Activated CD4-positive, CD25-positive, alpha-beta regulatory T cell treated with anti-CD3 and anti-CD28 coated beads, Interleukin-2, amount 50 U/mL, for 24 hours (primary cell): ENCODE measurements at regions not wholly inside any gene's neighbourhood (a gene's known extent, or its start where the extent isn't known, plus 50 kb on each side); places are given as distances from the start of the nearest gene placed in this dataset.
"Not testable (repeated sequence)": the region's sequence is repeated elsewhere in the genome, so short reads cannot be mapped to it uniquely, and the experiment has no call there.

ENCODE experiments used
- ATAC-seq, 2 donors: fragments of 150-1000 bp; cut with Tn5 transposase; one replicate each; pipeline ENCODE4 v1.10.0; 2021; ENCODE audit warnings: mild to moderate bottlenecking in 1 of 2, moderate library complexity in 1 of 2

DNA sequence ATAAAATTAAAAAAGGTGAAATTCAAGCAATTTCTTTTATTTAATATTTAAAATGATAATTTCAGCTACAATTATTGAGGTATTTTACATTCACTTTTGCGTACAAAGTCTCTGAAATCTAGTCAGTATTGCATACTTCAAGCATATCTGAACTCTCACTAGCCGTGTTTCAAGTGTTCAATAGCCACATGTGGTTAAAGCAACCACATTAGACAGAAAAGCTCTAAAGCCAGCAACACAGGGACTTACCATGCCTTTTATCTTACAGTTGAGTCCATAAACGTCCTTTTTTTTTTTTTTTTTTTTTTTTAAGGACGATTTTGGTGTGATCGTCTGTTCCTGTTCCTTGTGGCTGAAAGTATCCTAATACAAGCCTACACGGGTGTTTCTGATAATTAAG lies 257.0 kb upstream of the RGMA start:
- no peak for ATAC-seq

DNA sequence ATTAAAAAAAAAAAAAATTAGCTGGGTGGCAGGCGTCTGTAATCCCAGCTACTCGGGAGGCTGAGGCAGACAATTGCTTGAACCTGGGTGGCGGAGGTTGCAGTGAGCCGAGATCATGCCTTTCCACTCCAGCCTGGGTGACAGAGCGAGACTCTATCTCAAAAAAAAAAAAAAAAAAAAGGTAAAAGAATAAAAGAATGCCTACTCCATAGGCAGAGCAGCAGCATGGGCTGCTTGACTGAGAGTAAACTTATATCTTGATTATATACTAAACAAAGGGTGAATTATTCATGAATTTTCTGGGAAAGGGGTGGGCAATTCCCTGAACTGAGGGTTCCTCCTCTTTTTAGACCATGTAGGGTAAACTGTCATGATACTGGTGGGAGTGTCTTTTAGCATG lies 254.4 kb upstream of the RGMA start:
- ATAC-seq = not testable (repeated sequence)

DNA sequence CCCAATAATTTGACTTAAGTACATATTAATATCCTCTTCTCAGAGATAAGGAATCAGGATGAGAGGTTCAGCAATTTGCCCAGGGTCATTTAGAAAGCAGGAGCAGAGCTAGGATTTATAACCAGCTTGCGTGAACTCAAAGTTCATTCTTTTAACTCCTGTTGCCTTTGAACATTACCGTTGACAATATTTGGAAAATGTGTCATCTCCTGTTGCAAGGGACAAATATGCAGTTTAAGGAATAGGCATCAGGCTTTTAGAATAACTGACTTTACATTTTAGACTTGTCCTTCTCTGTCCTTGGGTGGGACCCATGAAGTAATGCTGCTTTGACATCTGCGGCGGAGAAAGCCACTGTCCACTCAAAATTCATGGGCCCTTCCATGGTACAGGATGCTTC lies 252.2 kb upstream of the RGMA start:
- no peak for ATAC-seq

DNA sequence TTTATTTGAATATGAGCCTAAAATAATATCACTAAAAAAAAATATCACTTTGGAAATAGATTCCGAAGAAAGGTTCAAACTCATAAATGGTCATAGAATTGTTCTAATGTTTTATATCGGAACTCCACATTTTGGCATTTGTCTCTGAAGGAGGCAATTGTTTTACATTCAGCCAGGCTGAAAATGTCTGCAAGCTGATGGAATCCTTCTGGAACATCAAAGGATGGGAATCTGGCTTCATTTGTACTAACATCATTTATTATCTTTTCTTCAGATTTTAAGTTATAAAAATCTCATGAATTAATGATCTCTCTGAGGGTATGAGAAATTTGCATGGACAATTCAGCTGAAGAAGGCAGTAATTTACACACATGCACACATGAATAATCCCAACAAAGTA lies 251.4 kb upstream of the RGMA start:
- ATAC-seq = no peak

DNA sequence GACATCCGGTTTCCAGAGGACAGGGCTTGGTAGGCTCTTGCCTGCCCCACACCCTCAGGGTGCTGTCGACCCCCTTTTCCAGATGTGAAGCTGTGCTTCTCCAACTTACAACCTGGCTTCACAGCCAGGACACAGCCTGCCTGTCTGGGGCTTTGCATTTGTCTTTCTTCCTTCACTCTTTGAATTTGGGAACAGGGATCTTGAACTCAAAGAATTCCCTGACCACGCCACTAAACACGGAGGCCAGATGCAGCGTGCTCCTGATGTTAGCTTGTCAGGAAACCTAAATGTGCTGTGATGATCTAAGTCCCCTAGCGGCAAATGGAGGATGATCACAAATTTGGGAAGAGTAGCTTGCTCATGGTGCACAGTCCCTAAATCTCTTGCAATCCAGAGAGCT lies 244.8 kb upstream of the RGMA start:
- ATAC-seq = no peak

DNA sequence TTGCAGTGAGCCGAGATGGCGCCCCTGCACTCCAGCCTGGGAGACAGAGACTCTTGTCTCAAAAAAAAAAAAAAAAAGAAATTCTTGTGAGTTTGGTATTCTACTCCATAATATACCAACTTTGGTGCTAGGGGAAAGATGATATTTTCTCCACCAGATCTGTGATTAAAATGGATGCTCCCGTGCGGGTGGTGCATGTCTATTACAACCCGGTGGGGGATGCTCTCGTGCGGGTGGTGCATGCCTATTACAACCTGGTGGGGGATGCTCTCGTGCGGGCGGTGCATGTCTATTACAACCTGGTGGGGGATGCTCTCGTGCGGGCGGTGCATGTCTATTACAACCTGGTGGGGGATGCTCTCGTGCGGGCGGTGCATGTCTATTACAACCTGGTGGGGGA lies 244.1 kb upstream of the RGMA start:
- not testable (repeated sequence) for ATAC-seq

DNA sequence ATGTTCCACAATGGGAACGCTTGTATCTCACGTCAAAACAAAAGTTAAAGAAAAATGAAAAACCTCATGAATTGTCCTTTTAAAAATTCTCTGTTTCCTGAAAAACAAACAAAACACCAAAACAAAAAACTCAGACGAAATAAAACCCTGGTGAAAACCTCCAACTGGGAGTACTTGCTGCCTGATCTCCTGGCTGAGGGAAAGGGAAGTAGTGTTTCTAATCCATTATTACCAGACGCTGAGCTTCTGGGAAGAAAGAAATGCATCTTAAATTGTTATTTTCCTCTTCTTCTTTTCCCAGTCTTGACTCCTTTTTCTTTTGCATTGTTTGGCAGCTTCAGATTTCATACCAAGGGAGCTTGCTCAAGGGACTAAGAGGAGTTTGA lies 243.2 kb upstream of the RGMA start:
- no peak for ATAC-seq

DNA sequence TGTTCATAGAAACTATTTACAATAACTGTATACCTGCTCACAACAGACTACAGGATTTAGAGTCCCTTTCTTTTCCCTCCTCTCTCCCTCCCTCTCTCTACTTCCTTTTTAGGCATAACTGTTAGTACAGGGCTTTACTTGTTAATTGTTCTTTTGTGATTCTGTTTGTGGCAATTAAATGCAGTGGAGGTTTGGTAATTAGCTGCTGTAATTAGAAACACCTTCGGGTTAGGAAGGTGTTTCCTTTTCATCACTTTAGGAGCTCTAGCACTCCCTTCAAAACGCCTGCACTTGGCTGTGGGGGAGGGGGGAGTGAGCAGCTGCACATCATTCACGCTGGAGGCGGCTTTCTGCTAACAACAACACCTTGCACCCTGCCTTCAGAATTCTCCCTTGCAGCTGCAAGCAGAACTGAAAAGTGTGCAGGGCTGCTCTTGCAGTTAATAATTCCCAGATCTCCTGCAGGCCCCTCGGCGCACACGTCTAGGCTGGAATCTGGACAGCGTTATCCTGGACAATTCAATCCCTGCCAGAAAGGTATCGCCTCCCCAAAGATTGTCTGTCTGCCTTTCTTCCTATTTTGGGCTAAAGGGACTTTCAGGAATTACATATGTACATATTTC lies 242.6 kb upstream of the RGMA start:
- no peak for ATAC-seq

DNA sequence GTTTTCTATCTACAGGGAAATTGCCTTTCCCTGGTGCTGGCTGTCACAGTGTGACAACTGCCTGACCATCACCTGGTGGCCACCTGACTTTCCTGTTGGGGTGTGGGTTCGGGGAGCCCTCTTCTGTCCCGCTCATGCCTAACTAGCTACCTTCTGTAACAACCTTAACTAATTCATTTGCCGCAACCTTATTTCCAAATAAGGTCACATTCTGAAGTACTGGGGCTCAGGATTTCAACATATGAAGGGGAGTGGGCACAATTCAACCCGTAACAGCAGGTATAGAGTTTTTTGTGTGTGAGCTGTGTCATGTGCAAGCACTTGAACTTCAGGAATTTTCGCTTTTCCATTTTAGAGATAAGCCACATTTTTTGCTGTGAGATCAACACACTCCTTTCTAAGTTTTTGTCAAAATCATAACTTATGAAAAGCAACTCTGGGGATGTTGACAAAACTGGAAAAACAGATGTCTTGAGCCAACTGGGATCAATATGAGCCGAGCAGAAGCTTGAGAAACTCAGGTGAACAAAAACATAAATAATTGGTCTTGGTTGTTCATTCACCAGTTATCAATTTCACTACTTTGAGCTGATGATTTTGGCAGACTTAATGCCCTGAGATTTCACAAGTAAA lies 242.0 kb upstream of the RGMA start:
- ATAC-seq = no peak

DNA sequence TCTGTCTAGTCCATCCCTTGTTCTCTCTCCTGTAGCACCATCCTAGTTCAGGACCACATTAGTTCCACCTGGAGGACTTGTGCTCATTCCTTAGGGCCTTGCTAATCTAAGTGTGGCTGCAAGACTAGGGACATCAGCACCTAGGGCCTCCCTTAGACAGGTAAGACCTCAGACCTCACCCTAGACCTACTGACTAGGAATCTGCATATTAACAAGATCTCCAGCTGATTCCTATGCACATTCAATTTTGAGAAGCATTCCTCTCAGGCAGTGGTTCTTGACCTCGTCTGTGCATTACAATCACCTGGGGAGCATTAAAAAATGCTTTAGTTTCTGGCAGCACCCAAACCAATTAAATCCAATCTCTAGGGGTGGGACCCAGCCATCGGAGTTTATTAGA lies 238.4 kb upstream of the RGMA start:
- no peak for ATAC-seq

DNA sequence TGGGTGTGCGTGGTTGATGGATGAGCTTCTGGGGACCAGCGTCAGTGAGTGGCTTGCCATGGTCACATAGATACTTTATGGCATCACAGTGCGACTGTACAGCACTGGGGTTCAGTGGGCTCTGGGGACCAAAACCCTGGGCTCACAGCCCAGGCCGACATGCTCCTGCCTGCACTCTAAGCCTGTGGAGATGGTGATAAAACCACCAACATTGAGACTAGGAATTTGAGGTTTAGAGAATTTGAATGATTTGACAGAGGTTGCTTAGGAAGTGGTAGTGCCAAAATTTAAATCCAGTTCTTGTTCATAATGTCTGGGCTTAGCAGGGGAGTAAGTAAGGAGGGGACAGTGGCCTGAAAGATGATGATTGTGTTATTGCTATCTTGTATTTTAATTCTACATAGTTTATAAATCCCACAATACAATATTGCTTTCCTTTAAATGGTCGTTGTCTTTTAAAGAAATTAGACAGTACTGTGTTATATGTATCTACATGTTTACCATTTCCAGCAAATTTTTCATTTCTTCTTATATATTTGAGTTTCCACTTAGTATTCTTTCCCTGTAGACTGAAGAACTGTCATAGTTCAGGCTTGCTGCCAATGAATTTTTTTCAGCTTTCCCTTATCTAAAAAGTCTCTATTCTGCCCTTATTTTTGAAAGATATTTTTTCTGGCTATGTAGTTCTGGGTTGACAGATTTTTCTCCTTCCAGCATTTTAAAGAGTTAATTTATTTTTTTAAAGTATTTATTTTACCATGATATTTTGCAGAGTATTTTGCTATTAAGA lies 235.4 kb upstream of the RGMA start:
- no peak for ATAC-seq

DNA sequence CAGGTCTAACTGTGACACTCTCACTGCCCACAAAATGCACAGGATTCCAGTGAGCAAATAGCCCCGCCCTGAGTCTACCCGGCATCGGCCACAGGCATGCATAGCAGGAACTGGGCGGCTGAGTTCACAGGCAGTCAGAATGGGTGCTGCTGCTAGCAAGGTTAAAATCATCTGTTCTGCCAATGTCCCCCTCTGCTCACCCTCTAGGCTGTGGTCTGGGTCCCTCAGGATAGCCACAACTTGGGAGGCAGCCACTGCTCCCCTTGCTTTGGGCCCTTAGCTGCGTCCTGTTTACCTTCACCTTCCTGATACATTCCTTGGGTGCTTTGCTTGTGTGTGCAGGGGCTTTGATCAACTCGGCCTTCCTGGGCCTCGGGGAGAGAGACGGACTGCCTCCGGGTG lies 232.9 kb upstream of the RGMA start:
- ATAC-seq = no peak

DNA sequence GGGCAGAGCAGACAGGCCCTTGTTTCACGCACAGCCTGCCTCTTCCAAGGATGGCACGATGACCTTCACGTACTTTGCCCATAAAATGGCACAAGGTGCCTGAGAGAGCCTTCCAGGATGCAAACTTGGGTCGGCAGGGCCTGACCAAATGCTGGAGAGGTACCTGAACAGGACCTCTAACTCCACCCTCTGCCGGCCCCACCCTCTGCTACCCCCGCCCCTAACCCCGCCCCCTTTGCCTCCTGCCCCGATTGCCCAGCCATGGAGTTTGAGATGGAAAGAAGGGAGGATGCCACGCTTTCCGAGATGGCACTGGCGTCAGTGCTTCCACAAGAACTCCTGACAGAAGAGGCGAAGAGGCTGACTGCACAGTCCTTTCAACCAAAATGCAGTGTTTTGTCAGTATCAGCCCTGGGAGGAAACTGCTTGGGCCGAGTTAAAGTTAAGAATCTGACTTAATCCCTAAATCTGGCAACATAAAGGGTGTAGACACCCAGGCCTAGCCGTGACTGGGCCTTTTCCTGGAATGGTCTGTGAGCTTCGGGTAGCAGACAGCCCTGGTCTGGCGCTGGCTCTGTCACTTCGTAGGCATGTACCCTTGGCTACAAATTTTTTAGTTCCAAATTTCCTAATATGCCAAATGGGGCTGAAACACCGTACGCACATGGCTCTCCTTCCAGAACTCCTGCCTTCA lies 230.3 kb upstream of the RGMA start:
- no peak for ATAC-seq

DNA sequence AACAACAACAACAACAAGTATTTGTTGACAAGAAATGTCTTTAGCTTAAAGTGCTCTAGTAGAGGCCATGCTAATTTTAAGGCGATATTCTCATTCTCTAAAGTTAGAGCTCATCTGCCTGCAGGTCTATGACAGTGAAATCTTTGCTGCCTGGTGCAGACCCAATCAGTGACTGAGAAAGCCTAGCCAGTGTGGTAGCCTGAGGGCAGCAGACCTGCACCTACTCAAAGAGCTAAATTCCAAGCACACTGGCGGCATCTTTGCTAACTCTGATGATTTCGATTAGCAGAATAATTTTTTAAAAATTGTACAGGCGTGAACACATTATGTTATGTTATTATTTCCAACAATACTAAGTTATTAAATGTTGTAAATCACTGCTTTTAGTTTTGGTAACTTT lies 228.8 kb upstream of the RGMA start:
- no peak for ATAC-seq

DNA sequence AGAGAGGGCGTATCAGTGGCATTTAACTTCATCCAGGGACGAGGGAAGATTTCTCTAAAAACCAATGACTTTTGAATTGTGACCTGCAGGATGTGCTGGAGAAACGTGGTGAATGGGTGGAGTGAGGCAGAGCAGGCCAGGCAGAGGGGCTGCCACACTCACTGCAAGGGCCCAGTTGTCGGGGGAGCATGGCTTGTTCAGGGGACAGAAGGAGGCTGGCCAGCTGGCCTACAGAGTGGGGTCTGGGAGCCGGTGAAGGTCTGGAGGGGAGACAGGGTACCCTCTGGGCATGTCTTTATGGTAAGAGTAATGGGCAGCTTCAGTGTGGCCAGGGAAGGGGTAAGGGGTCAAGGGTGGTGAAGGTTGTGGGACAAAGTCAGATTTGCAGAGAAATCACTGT lies 225.2 kb upstream of the RGMA start:
- ATAC-seq = no peak

DNA sequence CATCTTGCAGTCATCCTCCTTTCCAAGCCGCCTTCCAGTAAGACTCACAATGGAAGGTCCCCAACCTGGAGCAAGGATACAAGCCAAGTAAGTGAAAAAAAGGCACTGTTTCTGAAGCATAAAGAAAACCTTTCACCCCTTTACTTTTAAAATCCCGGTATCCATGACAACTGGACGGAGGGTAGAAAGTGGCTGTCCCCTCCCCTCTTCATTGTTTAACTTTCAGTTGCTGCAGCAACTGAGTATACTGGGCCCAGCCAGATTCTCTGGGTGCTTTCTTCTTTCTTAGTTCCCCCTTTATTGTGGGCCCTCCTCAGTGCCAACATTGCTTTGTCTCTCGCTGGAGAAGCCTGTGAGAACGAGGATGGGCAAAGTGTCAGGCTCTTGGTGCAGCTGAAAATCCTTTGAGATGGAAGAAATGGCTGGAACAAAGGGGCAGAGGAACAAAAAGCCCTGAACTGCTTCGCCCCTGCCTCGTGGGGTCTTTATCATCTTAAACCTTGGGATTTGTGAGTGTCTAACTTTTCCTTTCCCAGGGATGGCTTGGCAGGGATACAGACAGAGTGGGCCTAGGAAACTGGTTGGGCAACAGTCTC lies 224.0 kb upstream of the RGMA start:
- no peak for ATAC-seq

DNA sequence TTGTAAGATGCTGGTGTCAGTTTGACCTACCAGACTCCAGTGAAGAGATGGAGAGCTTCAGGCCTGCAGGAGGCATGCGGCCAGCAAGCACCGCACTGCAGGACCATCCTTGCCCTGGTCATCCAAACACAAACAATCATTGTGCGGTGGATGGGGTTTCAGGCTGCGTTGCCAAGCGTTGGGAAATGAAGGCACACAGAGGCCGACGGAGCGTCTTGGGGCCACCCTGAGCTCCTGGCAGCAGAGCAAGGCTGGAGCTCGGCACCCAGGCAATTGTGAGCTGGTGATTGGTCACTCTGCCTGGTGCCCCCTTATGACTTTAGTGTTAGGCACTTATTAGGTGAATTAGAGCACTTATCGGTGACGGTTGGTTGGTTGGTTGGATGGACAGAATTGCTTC lies 222.6 kb upstream of the RGMA start:
- no peak for ATAC-seq

DNA sequence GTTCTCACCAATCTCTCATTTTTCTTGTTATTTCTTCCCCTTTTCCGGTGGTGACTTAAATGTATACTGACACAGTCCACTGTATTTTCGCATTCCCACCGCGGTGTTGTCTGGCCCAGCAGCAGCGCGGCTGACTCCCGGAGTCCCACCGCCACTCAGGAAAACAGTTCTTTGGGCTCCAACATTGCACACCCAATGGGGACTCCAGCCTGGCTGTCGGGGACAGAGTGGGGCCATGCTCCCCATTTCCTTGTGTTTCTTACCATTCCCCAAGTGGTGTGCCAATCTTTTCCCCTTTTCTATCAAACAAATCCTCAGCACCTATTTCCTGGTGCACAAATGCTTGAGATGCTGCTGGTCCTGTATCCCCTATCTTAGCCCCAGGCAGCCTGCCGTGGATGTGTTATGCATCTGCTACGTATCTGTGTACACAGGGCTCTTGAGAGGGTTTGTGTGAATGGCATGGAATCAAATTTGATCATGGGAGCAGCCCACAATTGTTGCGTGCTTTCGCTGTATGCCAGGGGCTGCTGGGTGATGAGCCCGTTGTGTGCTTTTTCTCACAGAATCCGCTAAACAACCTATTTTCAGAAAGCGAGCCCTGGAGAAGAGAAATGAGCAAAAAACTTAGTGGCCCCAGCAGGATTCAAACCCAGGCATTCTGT lies 219.1 kb upstream of the RGMA start:
- ATAC-seq = no peak

DNA sequence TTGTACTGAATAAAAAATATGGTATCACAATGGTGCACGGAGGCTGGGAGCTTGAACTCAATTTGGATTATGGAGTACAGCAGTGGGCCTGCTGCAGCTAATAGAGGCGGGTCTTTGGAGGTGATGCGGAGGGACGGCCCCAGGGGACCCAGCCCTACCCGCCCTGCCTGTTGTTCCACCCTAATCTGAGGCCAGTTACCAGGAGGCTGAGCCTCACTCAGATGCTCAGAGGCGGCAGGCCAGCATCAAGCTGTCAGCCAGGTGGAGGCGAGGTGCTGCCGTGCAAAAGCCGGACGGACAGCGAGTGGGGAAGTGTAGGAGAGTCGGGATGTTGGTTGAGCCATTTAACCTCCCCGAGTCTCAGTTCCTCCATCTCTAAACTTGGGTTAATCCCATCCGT lies 218.5 kb upstream of the RGMA start:
- ATAC-seq = no peak

DNA sequence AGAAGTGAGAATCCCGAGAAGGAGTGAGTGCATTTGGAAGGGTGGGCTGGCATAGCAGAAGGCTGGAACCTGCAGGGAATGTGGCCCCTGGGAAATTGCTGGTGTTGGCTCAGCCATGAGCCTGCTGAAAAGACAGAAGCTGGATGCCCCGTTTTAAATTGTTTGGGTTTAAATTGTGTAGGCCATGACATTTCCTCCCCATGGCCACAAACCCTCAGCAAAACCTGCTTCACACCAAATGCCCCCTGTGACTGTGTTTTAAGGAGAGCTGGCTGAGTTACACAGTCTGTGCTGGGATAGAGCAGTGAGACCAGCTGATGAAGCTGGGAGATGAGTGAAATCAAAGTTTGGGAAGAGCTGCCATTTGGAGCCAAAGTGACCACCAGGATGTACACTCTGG lies 216.3 kb upstream of the RGMA start:
- no peak for ATAC-seq

DNA sequence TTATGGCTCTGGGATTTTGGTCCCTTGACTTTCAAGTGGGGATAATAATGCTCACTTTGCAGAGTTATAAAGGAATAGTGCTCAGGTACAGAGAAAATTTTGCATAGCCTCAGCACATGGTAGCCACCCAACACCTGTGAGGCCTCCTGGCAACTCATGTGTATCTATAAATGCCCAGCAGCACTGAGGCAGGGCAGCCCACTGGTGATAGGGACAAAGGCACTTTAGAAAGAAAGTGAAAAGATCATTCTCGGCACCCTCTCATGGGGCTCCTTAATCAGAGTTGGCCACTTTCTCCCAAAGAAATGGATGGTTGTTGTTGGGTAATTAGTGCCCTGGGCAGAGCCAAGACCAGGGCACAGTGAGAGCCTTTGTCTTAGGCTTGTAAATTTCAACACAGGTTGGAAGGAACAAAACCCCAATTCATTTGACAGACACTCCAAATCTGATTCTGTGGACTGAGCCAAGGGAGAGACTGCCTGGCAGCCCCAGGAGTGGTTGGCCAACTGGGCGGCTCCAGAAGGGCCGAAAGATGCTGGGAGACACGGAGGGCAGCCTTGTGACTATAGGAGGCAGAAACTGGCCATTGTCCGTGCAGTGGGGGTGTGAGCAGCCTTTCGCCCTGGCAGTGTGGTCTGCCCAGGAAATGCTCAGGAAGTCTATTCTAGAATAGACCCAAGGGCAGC lies 213.2 kb upstream of the RGMA start:
- ATAC-seq = no peak

DNA sequence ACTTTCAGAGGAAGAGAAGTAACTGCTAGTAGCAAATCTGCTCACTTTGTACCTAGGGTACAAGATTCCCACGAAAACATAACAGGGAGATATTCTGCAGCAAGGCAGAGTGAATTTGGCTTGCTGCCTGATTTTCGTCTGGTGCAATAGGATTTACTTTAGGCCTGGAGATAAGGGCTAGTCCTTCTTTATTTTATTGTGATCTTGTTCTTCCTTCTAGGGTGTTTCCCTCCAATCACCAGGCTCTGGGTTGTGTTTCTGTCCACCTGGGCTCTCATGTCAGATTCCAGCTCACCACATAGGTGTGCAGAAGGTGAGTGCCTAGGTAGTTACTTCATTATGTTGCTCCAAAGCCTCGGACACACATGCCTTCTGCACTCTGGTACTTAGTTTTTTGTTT lies 211.8 kb upstream of the RGMA start:
- no peak for ATAC-seq
